Panc1 (cell line): ENCODE measurements at regions not wholly inside any gene's neighbourhood (a gene's known extent, or its start where the extent isn't known, plus 50 kb on each side); places are given as distances from the start of the nearest gene placed in this dataset.

Experiments
- ATAC-seq: fragments of 200-7000 bp; cut with Tn5 transposase; 2 replicates; pipeline ENCODE4 v1.9.1; 2020; ENCODE audit warnings: mild to moderate bottlenecking, moderate library complexity
- BruUV-seq: library from RNA; stranded (reverse); fragments of 400-500 nt; replicated peaks from 2 replicates; lab custom pipeline; 2021; lab: Mats Ljungman, UMichigan
- CTCF ChIA-PET: fragments of 300-600 bp; sonication (Branson Sonifier 250); formaldehyde crosslinking; loops from one replicate; lab custom pipeline; 2022; ENCODE audit warnings: antibody characterized with exemption; lab: Charles Lee
- POLR2A ChIA-PET: fragments of 300-600 bp; sonication (Branson Sonifier 250); formaldehyde crosslinking; loops from one replicate; lab custom pipeline; 2022; ENCODE audit warnings: antibody characterized with exemption; lab: Charles Lee
- DNase-seq: peaks from one replicate; pipeline ENCODE4 v3.0.0-alpha.2; 2010; ENCODE audit warnings: low read depth, low spot score
- H3K27ac ChIP-seq: 2 replicates; pipeline ENCODE4 v1.5.1; 2011; ENCODE audit warnings: mild to moderate bottlenecking, low read length, inconsistent platforms
- H3K27me3 ChIP-seq: fragments of 200-500 bp; sonication (Bioruptor generic); 2 replicates; pipeline ENCODE4 v1.6.0; 2014; ENCODE audit warnings: low read length, inconsistent platforms; ENCODE audit not compliant: control insufficient read depth, insufficient read depth
- H3K36me3 ChIP-seq: fragments of 200-500 bp; sonication (Bioruptor generic); 2 replicates; pipeline ENCODE4 v1.5.1; 2014; ENCODE audit warnings: inconsistent platforms, mild to moderate bottlenecking, low read length, moderate library complexity; ENCODE audit not compliant: control insufficient read depth, insufficient read depth
- H3K4me1 ChIP-seq: 2 replicates; pipeline ENCODE4 v1.5.1; 2011; ENCODE audit warnings: inconsistent platforms, mild to moderate bottlenecking, low read length, moderate library complexity; ENCODE audit not compliant: control insufficient read depth, insufficient read depth
- H3K4me3 ChIP-seq, 2 experiments: 2 replicates each; pipeline ENCODE4 v1.5.1; 2011 to 2012; ENCODE audit warnings: low read depth in 2 of 2, low read length in 2 of 2, mild to moderate bottlenecking in 2 of 2, inconsistent platforms in 1 of 2, moderate library complexity in 1 of 2
- H3K9me3 ChIP-seq: fragments of 200-500 bp; sonication (Bioruptor generic); 2 replicates; pipeline ENCODE4 v1.5.1; 2014; ENCODE audit warnings: low read depth, mild to moderate bottlenecking, inconsistent platforms, low read length, moderate library complexity; ENCODE audit not compliant: control insufficient read depth, insufficient read depth
- CTCF ChIP-seq: fragments of 450-650 bp; IDR thresholded peaks from 2 replicates; pipeline ENCODE4 v1.5.1; 2017; ENCODE audit warnings: mild to moderate bottlenecking
- POLR2AphosphoS5 ChIP-seq: IDR thresholded peaks from 2 replicates; pipeline ENCODE4 v1.6.1; 2012; ENCODE audit warnings: mild to moderate bottlenecking, low read depth, low read length, moderate library complexity
- REST ChIP-seq, 2 experiments: IDR thresholded peaks; 2 replicates each; pipeline ENCODE4 v1.6.1; 2011 to 2012; ENCODE audit warnings: low read depth in 2 of 2, control low read depth in 1 of 2, low read length in 1 of 2, mild to moderate bottlenecking in 1 of 2, moderate library complexity in 1 of 2; ENCODE audit not compliant: insufficient read depth in 1 of 2
- SIN3A ChIP-seq: IDR thresholded peaks from 2 replicates; pipeline ENCODE4 v1.6.1; 2012; ENCODE audit warnings: low read depth, mild to moderate bottlenecking, low read length, moderate library complexity, borderline replicate concordance; ENCODE audit not compliant: insufficient read depth
- TCF7L2 ChIP-seq: IDR thresholded peaks from 2 replicates; pipeline ENCODE4 v1.6.1; 2011; ENCODE audit warnings: mild to moderate bottlenecking, low read depth, low read length, inconsistent platforms
- in situ Hi-C: cut with HindIII; loops from 2 replicates; pipeline ENCODE4 v1.10.0; 2016; ENCODE audit warnings: low sequenced_read_pairs, low pct_unique_long_range_greater_than_20kb
- intact Hi-C: fragments of 100-400 bp; cut with micrococcal nuclease; formaldehyde crosslinking; loops from one replicate; pipeline ENCODE4 v1.10.0; 2022; ENCODE audit not compliant: unreplicated experiment

GRCh38 chr2:187838690-187839089, 284.5 kb upstream of the TFPI start:
- no peak for TF ChIP-seq CTCF
- TF ChIP-seq SIN3A = no peak
- TF ChIP-seq TCF7L2 = no peak
- no peak for TF ChIP-seq REST (IDR thresholded peaks at IDR 0.05; ENCODE audit: insufficient read depth in 1 of 2, low read depth in 2 of 2, low read length in 1 of 2)
- TF ChIP-seq POLR2AphosphoS5 = no peak
- intact Hi-C loops = no loop called here
- CTCF ChIA-PET = interaction anchor here (1.5 kb wide), 1 partner anchor 339 kb away, joined by 4 read pairs; no protein-coding TSS in a partner anchor
- H3K9me3 ChIP-seq = no peaks in the 10 kb centered on the region
- ATAC-seq = no peak
- no peak for DNase-seq
- BruUV-seq = no TSS peak
- POLR2A ChIA-PET = no interaction called here
- no peak overlapping the region for H3K4me3 ChIP-seq
- in situ Hi-C loops = no loop called here
- H3K36me3 ChIP-seq = no peaks in the 10 kb centered on the region
- H3K4me1 ChIP-seq = peaks cover 2% of the 10 kb centered on the region; the same call in 1 of the 2 replicates
- H3K27ac ChIP-seq = peak overlapping the region; percentile 15; the same call in 1 of the 2 replicates
- H3K27me3 ChIP-seq = no peaks in the 10 kb centered on the region

GRCh38 chr2:187842315-187842714, 288.1 kb upstream of the TFPI start:
- DNase-seq (no peak), ATAC-seq (no peak)
- TF ChIP-seq REST (IDR thresholded peaks at IDR 0.05; ENCODE audit: insufficient read depth in 1 of 2, low read depth in 2 of 2, low read length in 1 of 2) (no peak), SIN3A (no peak), CTCF (no peak), POLR2AphosphoS5 (no peak), TCF7L2 (no peak)
- Histone ChIP-seq H3K27me3 (no peaks in the 10 kb centered on the region), H3K9me3 (no peaks in the 10 kb centered on the region), H3K36me3 (no peaks in the 10 kb centered on the region), H3K4me3 (no peak overlapping the region), H3K27ac (peak overlapping the region; percentile 78), H3K4me1 (peaks cover 6% of the 10 kb centered on the region; the same call in 1 of the 2 replicates)
- no TSS peak for BruUV-seq
- CTCF ChIA-PET = interaction anchor here (1.4 kb wide), 1 partner anchor 261 kb away, joined by 7 read pairs; no protein-coding TSS in a partner anchor
- intact Hi-C loops (loop anchor here (2.0 to 5.0 kb wide), 3 partner anchors 262 to 670 kb away; no protein-coding TSS in a partner anchor), in situ Hi-C loops (no loop called here)
- POLR2A ChIA-PET = no interaction called here
